AG08396 (cell line): ENCODE measurements at regions not wholly inside any gene's neighbourhood (a gene's known extent, or its start where the extent isn't known, plus 50 kb on each side); places are given as distances from the start of the nearest gene placed in this dataset.

Experiments used
- DNase-seq: peaks from one replicate; pipeline ENCODE4 v3.0.0; 2012; ENCODE audit warnings: low spot score, mixed read lengths

- no peak for DNase-seq
These were observed 136.8 kb downstream of the FOXD2 start for GRCh38 chr1:47574451-47575165.

GRCh38 chr1:47575855-47576757, 138.3 kb downstream of the FOXD2 start:
- peak; percentile 55 for DNase-seq

DNA sequence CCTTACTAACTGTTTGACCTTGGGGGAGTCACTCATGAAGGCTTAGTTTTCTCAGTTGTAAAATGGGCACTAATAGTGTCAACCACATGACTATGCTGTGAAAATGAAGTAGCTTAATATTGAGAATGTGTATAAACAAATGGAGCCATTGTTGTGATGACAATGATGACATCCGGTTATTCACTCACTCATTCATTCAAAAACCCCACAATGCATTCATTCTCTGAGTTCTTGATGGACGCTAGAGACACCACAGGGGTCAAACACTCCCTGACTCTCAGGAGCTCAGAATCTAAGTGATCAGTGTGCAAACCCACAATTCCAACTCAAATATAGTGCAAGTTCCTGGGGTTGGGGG, 138.9 kb downstream of the FOXD2 start:
- no peak for DNase-seq

DNA sequence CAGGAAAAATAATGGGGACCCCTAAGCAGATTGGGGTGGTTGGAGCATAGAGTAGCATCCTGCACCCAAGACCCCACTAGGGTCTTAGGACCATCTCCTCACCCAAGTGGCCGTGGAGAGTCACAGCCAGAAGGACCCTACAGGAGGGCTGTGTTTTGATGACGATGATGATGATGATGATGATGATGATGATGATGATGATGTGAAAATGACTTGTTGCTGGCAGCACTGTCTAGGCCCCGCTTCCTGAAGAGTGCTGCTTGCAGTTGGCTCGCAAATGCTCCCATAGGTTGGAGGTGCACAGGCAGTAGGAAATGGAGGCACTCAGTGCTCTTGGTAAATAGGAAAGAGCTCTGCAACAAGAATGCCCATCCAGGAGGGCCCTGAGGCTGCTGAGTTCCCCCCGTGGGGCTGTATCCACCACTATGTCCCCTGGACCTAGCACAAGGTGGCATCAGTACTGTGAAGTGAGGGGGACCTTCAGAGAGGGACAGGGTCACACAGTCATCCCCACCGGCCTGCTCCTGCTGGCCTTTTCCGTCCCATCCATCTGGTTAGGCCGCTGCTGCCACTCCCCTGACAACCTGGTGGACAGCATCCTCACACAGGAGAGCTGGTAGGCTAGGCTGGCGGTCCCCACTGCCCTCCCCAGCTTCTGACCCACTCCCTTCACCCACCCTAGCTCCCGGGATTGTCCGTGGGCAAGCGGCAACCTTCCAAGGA, 139.6 kb downstream of the FOXD2 start:
- no peak for DNase-seq

DNA sequence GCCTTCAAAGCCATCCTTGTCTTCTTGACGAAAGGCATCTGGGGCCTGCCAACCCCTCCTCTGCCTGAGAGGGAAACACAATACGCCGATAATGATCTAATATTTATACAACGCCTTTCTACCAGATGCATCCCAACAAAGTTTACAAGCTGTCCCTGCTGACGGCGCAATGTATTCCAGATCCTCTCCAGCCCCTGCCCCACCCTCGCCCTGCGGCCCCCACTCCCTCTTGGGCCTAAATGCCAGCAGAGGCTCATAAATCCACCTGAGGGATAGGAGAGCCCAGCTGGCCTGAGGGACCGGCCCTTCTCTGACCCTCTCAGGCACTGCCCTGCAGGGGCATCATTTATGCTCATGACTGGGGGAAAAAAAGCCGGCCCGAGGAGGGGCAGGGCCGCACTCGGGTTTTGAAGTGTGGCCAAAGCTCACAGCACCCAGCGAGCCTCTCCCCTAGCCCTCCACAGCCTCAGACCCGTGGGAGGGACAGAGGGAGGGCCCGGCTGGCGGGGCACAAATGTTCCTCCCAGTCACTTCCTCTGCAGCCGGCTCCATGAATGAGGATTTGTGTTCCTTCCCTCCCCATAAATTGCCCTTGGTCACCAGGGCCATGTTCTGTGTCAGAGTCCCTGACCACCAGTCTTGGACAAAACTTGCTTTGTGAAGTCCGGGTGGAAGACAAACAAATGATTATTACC, 140.3 kb downstream of the FOXD2 start:
- no peak for DNase-seq

DNA sequence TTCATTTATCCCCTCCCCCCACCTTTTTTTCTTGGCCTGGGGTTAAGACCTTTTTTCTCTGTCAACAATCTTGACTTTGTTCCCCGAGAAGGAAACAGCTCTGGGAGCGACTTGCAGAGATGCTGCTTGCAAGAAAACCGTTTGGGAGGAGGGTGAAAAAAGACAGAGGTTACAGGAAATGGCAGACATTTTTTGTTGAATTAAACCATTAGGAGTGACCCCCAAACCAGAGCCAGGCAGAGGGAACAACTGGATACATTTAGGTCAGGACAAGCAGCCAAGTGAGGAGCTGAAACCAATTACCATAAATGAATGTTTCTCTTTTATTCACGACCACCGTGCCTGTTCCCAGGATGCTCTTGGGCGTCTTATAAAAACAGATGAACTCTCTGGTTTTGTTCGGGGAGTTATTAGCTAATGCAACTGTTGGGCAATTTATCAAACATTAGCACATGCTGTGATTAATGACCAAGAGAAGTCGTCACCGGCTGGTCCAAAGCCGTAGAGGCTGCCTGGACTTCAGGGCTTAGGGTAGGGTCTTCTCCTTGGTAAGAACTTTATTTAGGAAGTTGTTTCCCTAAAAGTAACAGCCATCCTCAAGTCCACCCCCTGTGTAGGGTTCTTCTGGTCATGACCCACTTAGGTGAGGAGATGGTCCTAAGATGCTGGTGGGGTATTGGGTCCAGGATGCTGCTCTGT, 141.0 kb downstream of the FOXD2 start:
- no peak for DNase-seq

DNA sequence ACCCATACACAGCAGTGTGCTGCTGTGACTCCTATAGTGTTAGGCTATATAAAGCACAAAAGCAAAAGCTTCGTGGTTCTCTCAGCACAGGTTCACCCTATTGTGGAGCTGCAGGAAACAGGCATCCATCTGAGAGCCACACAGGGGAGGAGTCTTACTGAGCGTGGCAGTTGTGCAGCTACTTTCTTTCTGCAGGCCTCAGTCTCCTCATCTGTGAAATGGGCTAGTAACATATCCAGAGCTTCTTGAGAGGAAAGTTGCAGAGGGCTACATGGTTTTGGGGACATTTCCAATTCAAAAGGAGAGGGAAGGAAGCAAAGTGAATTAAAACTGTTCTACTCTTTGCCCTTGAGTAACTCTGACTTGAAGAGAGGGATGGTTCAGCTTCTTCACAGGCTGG, 142.0 kb downstream of the FOXD2 start:
- no peak for DNase-seq

DNA sequence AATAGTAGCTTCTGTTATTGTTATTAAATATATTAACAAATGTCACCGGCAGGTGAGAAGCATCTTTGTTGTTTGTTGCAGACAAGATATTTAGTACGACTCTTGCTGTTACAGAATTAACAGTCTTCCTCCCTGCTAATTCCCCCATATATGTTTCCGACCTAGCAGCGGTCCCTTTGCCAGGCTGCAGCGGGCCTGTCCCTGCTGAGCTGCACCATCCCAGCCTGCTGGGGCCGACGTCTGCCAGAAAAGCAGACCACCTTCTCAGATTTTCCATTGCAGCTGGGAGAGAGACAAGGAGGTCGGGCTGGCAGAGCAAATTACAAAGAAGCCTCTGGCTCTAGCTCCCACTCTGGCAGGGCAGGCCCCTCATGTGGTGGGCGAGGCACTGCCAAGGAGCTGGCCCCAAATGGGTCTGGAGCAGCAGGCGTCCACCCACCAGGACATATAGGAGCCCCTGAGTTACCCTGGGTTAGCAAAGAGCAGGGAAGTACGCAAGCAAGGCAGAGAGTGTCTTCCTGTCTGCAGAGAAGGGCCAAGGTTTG, 142.7 kb downstream of the FOXD2 start:
- DNase-seq: no peak

DNA sequence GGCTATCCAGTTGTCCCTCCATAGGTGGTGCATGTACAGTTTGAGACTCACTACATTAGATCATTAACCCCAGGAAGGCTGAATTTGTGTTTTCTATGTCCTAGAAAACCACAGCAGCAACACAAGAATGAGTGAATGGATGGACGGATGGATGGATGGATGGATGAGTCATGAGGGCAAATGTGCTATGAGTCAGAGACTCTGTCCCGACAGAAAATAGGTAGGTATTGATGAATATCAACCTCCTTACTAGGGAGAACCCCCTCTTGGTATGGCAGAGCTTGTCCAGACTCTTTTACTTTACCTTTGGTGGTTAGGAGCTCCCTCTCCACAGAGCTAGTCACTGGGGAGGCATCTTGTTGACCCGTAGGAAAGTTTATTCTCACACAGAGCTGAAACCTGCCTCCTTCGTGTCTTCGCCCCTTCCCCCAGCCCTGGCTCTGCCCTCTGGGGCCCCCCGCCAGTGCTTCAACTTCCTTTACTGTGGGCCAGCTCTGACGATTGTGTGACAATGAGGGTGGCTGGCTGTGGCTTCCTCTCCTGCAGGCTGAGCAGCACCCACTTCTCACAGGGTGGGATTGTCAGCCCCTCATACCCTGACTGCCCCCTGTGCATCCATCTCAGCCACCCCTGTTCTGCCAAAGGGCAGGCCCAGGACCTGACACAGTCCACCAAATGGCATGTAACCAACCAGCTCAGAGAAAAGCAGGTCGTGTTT, 145.2 kb downstream of the FOXD2 start:
- DNase-seq: no peak

GRCh38 chr1:47584249-47584648, 146.4 kb downstream of the FOXD2 start:
- DNase-seq: no peak

DNA sequence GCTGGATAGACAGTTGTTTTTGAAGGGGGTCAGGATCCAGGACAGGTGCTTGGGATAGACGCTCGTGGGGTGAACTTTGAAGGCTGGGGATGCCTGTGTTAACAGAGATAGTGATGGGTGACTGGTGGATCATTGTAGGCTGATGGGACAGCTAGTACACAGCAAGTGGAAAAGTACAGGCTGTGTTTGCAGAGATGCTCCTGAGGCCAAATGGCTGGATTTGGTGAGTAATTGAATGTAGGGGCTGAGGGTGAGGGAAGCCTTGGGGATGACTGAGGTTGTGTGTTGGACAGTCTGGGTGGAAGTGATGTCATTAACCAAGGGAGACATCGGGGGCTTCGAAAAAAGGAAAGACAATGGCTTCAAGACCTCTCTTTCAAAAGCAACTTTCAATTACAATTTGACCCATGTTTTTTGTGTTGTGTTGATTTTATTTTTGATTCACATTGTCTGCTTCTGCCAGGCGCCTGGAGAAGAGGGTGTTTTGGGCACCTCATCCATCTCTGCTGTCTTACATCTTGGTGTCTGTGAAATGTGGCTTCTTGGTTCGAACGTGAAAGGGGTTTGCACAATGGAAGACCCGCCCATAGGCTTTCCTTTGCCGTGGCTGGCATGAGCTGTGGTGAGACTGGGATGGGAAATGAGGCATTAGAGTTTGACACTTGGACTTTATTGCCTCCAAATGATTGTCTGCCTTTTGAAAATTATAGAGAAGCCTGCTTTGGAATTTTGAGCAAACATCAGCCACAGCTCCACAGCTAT, 147.5 kb downstream of the FOXD2 start:
- no peak for DNase-seq

GRCh38 chr1:47587891-47588582, 150.2 kb downstream of the FOXD2 start:
- DNase-seq: no peak

DNA sequence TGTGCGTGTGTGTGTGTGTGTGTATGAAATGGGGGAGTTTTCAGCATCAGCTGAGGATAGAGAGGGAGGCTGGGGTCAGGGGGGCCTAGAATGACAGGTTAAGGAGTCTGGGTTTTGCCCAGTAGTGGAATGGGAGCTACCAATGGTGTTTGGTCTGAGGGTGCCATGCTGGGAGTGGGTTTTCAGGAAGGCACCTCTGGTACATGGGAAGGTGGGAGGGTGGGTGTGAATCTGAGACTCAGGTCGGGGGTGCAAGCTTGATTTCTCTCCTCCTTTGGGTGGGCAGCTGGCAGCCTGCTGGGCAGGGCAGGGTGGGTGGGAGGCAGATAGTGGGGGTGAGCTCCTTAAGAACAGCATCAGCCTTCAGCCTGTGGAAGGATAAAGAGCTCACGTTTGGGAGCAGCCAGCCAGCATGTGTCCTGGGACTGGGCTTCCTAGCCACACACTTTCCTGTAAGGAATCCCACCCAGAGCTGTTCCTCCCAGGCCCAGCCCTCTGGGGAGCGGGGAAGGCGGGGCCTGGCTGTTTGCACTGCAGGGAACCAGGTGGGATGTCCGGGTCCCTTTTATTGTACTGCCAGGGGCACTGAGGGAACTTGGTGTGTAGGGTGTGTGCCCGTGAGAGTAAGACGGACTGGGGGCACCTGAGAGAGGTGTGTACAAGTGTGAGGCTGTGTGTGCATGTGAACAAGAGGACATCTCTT, 152.8 kb downstream of the FOXD2 start:
- DNase-seq: no peak

- DNase-seq: no peak
These were observed 154.0 kb downstream of the FOXD2 start for GRCh38 chr1:47591801-47592200.

GRCh38 chr1:47592296-47593012, 154.6 kb downstream of the FOXD2 start:
- no peak for DNase-seq

DNA sequence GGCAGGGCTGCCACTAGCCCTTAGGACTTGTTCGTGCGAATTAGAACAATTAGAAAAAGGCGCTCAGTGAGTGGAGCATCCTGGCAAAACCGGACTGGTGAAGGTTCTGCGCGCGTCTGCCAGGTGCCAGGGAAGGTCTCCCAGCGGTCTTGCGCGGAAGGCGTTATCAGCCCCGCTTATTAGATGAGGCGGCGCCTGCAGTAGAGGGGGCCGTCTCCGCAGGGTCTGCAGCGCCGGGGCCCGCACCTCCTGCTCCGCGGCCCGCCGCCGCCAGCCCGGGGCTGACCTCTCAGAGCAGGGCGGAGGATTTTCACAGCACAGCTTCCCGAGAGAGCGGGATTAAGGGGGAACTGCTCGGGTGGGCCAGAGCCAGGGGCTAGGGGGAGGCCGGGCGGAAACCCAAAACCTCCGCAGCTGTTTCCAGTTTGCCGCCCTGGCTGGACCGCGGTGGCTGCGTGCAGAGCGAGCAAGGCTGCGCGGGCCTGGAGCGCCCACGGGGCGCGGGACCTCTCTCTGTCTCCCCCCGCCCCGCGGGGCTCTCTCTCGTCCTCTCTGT, 155.2 kb downstream of the FOXD2 start:
- DNase-seq: no peak

DNA sequence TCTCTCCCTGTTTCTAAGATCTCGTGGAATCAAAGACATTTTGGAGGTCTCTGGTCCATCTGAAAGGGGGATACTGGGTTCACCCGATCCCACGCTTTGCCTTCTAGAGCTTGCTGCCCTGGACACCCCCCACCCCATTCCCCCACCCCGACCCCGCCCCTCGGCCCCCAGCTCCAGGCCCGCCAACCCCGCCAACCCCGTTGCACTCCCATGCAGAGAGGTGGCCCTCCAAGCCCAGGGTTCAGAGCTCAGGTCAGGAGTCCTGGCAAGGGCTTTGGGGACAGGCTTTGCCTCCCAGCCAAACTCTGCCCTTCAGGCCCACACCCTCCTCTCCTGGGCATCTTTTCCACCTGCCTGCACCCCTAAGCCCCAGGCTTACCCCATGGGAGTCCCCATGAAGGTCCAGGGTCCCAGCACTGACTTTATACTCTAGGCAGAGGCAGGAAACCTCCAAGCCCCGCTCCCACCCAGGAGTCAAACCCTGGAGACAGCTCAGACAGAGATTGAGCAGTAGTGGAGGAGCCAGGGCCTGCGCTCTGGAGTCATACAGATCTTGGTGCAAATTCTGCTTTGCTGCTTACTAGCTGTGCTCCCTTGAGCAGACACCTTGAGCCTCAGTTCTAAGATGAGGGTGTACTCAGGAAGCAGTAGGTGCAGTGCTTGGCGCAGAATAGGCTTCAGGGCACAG, 155.9 kb downstream of the FOXD2 start:
- DNase-seq: no peak
